OCI-LY3 (cell line): ENCODE measurements at regions not wholly inside any gene's neighbourhood (a gene's known extent, or its start where the extent isn't known, plus 50 kb on each side); places are given as distances from the start of the nearest gene placed in this dataset.

Source experiments
- EZH2phosphoT487 ChIP-seq: fragments of 200-600 bp; shearing (Covaris generic); IDR thresholded peaks from 2 replicates; pipeline ENCODE4 v1.6.1; 2018; ENCODE audit warnings: antibody characterized with exemption, mixed run types, low read depth
- TF ChIP-seq, protein P1 (sequence below): fragments of 200-600, 300-600 bp; sonication (generic); IDR thresholded peaks from 2 replicates; pipeline ENCODE4 v1.5.1; 2014; ENCODE audit warnings: antibody characterized with exemption, low read length, low read depth

DNA sequence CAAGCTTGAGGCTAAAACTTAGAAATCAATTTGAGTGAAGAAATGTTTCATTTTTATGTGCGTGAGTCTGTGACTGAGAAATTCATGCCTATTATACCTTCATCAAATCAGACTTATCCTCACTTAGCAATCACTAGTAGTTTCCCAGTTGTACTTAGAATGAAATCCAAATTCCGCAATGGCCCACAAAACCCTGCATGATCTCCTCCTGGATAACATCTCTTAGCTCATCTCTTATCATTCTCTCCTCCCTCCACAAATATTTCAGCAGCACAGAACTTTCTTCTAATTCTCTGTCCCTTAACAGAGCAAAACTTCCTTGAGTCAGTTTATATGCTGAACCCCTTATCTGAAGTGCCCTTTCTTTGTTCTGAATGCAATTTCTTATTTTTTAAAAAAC lies 198.8 kb upstream of the TGFBR2 start:
- TF ChIP-seq, protein P1, sequence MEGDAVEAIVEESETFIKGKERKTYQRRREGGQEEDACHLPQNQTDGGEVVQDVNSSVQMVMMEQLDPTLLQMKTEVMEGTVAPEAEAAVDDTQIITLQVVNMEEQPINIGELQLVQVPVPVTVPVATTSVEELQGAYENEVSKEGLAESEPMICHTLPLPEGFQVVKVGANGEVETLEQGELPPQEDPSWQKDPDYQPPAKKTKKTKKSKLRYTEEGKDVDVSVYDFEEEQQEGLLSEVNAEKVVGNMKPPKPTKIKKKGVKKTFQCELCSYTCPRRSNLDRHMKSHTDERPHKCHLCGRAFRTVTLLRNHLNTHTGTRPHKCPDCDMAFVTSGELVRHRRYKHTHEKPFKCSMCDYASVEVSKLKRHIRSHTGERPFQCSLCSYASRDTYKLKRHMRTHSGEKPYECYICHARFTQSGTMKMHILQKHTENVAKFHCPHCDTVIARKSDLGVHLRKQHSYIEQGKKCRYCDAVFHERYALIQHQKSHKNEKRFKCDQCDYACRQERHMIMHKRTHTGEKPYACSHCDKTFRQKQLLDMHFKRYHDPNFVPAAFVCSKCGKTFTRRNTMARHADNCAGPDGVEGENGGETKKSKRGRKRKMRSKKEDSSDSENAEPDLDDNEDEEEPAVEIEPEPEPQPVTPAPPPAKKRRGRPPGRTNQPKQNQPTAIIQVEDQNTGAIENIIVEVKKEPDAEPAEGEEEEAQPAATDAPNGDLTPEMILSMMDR, result no peak
- no peak for TF ChIP-seq EZH2phosphoT487
